ENCODE measurements at regions not wholly inside any gene's neighbourhood (a gene's known extent, or its start where the extent isn't known, plus 50 kb on each side); places are given as distances from the start of the nearest gene placed in this dataset.
"Not testable (repeated sequence)": the region's sequence is repeated elsewhere in the genome, so short reads cannot be mapped to it uniquely, and the experiment has no call there.

- peak in 1 of 2 donors; percentile 15 for DNase-seq (ENCODE audit: low read depth in 2 of 2)
Observed at GRCh38 chr1:149635290-149635899, 51.7 kb downstream of the PPIAL4C start.

GRCh38 chr1:149636286-149637122 lies 52.9 kb downstream of the PPIAL4C start:
- DNase-seq (ENCODE audit: low read depth in 2 of 2): peak; percentile 87 to 90

GRCh38 chr1:149638481-149638880 lies 54.8 kb downstream of the PPIAL4C start:
- DNase-seq (ENCODE audit: low read depth in 2 of 2): not testable (repeated sequence)

GRCh38 chr1:149638901-149639658 lies 55.4 kb downstream of the PPIAL4C start:
- not testable (repeated sequence) for DNase-seq (ENCODE audit: low read depth in 2 of 2)

- DNase-seq (ENCODE audit: low read depth in 2 of 2): not testable (repeated sequence)
Observed at GRCh38 chr1:149641179-149641578, 57.5 kb downstream of the PPIAL4C start.

- not testable (repeated sequence) for DNase-seq (ENCODE audit: low read depth in 2 of 2)
Observed at GRCh38 chr1:149644818-149645217, 61.2 kb downstream of the PPIAL4C start.

- not testable (repeated sequence) for DNase-seq (ENCODE audit: low read depth in 2 of 2)
Observed at GRCh38 chr1:149646360-149647017, 62.8 kb downstream of the PPIAL4C start.

GRCh38 chr1:149647018-149647373 lies 63.3 kb downstream of the PPIAL4C start:
- DNase-seq (ENCODE audit: low read depth in 2 of 2): not testable (repeated sequence)

- not testable (repeated sequence) for DNase-seq (ENCODE audit: low read depth in 2 of 2)
Observed at GRCh38 chr1:149657750-149658149, 74.1 kb downstream of the PPIAL4C start.

- DNase-seq (ENCODE audit: low read depth in 2 of 2): not testable (repeated sequence)
Observed at GRCh38 chr1:149658175-149658574, 74.5 kb downstream of the PPIAL4C start.

GRCh38 chr1:149664624-149665023 lies 81.0 kb downstream of the PPIAL4C start:
- not testable (repeated sequence) for DNase-seq (ENCODE audit: low read depth in 2 of 2)

GRCh38 chr1:149665033-149665432 lies 81.4 kb downstream of the PPIAL4C start:
- DNase-seq (ENCODE audit: low read depth in 2 of 2): not testable (repeated sequence)

GRCh38 chr1:149665528-149665927 lies 81.9 kb downstream of the PPIAL4C start:
- not testable (repeated sequence) for DNase-seq (ENCODE audit: low read depth in 2 of 2)

- DNase-seq (ENCODE audit: low read depth in 2 of 2): not testable (repeated sequence)
Observed at GRCh38 chr1:149673231-149673909, 89.7 kb downstream of the PPIAL4C start.

GRCh38 chr1:149674921-149675320 lies 91.3 kb downstream of the PPIAL4C start:
- DNase-seq (ENCODE audit: low read depth in 2 of 2): not testable (repeated sequence)

- not testable (repeated sequence) for DNase-seq (ENCODE audit: low read depth in 2 of 2)
Observed at GRCh38 chr1:149677359-149677758, 93.7 kb downstream of the PPIAL4C start.

GRCh38 chr1:149686593-149687238 lies 95.8 kb upstream of the FCGR1A start:
- not testable (repeated sequence) for DNase-seq (ENCODE audit: low read depth in 2 of 2)

GRCh38 chr1:149691399-149691798 lies 91.1 kb upstream of the FCGR1A start:
- not testable (repeated sequence) for DNase-seq (ENCODE audit: low read depth in 2 of 2)

GRCh38 chr1:149692804-149693539 lies 89.5 kb upstream of the FCGR1A start:
- DNase-seq (ENCODE audit: low read depth in 2 of 2): peak in 1 of 2 donors; percentile 25

GRCh38 chr1:149695066-149695465 lies 87.4 kb upstream of the FCGR1A start:
- DNase-seq (ENCODE audit: low read depth in 2 of 2): not testable (repeated sequence)
